ENCODE measurements at regions not wholly inside any gene's neighbourhood (a gene's known extent, or its start where the extent isn't known, plus 50 kb on each side); places are given as distances from the start of the nearest gene placed in this dataset.
A peak's percentile ranks its signal among the peaks of the same experiment; 100 is the strongest.

- H4K20me1 ChIP-seq (ENCODE audit: low read length) = no peaks in the 10 kb centered on the region
- no peaks in the 10 kb centered on the region for H3K9me2 ChIP-seq (replicated peaks; ENCODE audit: low read length)
- H3K27ac ChIP-seq (ENCODE audit: low read length) = no peak overlapping the region
- CTCF ChIA-PET = no interaction called here
- H3K79me2 ChIP-seq (ENCODE audit: low read length) = no peaks in the 10 kb centered on the region
- H3K36me3 ChIP-seq (ENCODE audit: low read depth, low read length) = no peaks in the 10 kb centered on the region
- ATAC-seq (no peak), DNase-seq (no peak)
- no peak overlapping the region for H3K9ac ChIP-seq (ENCODE audit: low read length)
- POLR2A ChIA-PET (ENCODE audit: unreplicated experiment) = no interaction called here
- H3K4me2 ChIP-seq (ENCODE audit: low read length) = no peak overlapping the region
- intact Hi-C loops (cut with micrococcal nuclease) = no loop called here
- H3K27me3 ChIP-seq (ENCODE audit: low read length) = no peaks in the 10 kb centered on the region
- H3K9me3 ChIP-seq (ENCODE audit: low read length) = no peaks in the 10 kb centered on the region
- BruUV-seq (replicated peaks) = no TSS peak
- H3K4me3 ChIP-seq (ENCODE audit: low read length) = no peak overlapping the region
- H3F3A ChIP-seq (ENCODE audit: low read length, unreplicated experiment) = no peaks in the 10 kb centered on the region
- H3K4me1 ChIP-seq (ENCODE audit: insufficient read depth, low read length) = no peaks in the 10 kb centered on the region
- TF ChIP-seq, protein P1, sequence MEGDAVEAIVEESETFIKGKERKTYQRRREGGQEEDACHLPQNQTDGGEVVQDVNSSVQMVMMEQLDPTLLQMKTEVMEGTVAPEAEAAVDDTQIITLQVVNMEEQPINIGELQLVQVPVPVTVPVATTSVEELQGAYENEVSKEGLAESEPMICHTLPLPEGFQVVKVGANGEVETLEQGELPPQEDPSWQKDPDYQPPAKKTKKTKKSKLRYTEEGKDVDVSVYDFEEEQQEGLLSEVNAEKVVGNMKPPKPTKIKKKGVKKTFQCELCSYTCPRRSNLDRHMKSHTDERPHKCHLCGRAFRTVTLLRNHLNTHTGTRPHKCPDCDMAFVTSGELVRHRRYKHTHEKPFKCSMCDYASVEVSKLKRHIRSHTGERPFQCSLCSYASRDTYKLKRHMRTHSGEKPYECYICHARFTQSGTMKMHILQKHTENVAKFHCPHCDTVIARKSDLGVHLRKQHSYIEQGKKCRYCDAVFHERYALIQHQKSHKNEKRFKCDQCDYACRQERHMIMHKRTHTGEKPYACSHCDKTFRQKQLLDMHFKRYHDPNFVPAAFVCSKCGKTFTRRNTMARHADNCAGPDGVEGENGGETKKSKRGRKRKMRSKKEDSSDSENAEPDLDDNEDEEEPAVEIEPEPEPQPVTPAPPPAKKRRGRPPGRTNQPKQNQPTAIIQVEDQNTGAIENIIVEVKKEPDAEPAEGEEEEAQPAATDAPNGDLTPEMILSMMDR (conservative IDR thresholded peaks at IDR 0.05; ENCODE audit: low read depth, low read length) = no peak
- TF ChIP-seq EZH2 (IDR thresholded peaks at IDR 0.05; ENCODE audit: low read length, unreplicated experiment) (no peak), EZH2phosphoT487 (IDR thresholded peaks at IDR 0.05; ENCODE audit: borderline replicate concordance, low read length) (no peak)
- no peak overlapping the region for H2AFZ ChIP-seq (ENCODE audit: low read length)
These were observed 170.4 kb downstream of the NHLRC3 start for GRCh38 chr13:39208636-39209035.

GRCh38 chr13:39209731-39210531 is 171.7 kb downstream of the NHLRC3 start:
- intact Hi-C loops (cut with micrococcal nuclease) = no loop called here
- Histone ChIP-seq H3K4me2 (ENCODE audit: low read length) (no peak overlapping the region), H3K4me1 (ENCODE audit: insufficient read depth, low read length) (no peaks in the 10 kb centered on the region), H3K36me3 (ENCODE audit: low read depth, low read length) (no peaks in the 10 kb centered on the region), H3K79me2 (ENCODE audit: low read length) (no peaks in the 10 kb centered on the region), H3K9ac (ENCODE audit: low read length) (no peak overlapping the region), H3K27ac (ENCODE audit: low read length) (no peak overlapping the region), H3K27me3 (ENCODE audit: low read length) (no peaks in the 10 kb centered on the region), H3K9me2 (replicated peaks; ENCODE audit: low read length) (no peaks in the 10 kb centered on the region), H2AFZ (ENCODE audit: low read length) (no peak overlapping the region), H3K9me3 (ENCODE audit: low read length) (no peaks in the 10 kb centered on the region), H4K20me1 (ENCODE audit: low read length) (no peaks in the 10 kb centered on the region), H3F3A (ENCODE audit: low read length, unreplicated experiment) (no peaks in the 10 kb centered on the region), H3K4me3 (ENCODE audit: low read length) (no peak overlapping the region)
- TF ChIP-seq, protein P1 (conservative IDR thresholded peaks at IDR 0.05; ENCODE audit: low read depth, low read length) = no peak
- no peak for TF ChIP-seq EZH2phosphoT487 (IDR thresholded peaks at IDR 0.05; ENCODE audit: borderline replicate concordance, low read length)
- no peak for TF ChIP-seq EZH2 (IDR thresholded peaks at IDR 0.05; ENCODE audit: low read length, unreplicated experiment)
- DNase-seq (no peak), ATAC-seq (no peak)
- no TSS peak for BruUV-seq (replicated peaks)
- CTCF ChIA-PET = interaction anchor here (0.7 kb wide), 1 partner anchor 64 kb away, joined by 3 read pairs; no protein-coding TSS in a partner anchor
- POLR2A ChIA-PET (ENCODE audit: unreplicated experiment) = no interaction called here

DNA sequence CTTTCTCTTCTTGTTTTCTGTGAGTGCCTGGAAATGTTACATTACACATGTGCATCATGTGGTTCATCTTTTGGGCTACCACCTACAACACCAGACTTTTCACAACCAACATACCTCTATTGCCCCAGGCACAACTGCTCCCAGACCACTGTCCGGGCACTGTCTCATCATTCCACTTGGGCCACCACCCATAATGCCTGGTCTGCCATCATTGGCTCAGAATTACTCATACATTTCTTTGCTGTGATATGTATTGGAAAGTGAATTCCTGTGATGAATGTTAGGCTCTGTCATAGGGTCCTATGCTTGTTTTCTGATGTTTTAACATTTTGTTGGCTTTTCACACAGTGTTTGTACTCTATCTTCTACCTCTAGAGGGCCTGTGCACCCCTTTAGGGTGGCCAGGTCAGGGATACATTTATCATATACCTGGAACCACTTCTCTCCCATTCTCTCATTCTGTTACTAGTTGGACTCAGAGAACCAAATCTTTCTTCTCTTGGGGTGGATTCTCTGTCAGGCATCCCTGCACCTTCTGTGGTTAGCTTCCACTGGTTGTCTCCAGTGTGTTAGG is 172.8 kb downstream of the NHLRC3 start:
- peak; percentile 20; the same call in 1 of the 2 replicates for ATAC-seq
- no peaks in the 10 kb centered on the region for H3K27me3 ChIP-seq (ENCODE audit: low read length)
- no peaks in the 10 kb centered on the region for H3K4me1 ChIP-seq (ENCODE audit: insufficient read depth, low read length)
- BruUV-seq (replicated peaks) = no TSS peak
- no peak for DNase-seq
- no peak for TF ChIP-seq EZH2 (IDR thresholded peaks at IDR 0.05; ENCODE audit: low read length, unreplicated experiment)
- TF ChIP-seq, protein P1 (conservative IDR thresholded peaks at IDR 0.05; ENCODE audit: low read depth, low read length) = 0 out of 2 replicates have a peak, but pooled peaks have one; percentile 26
- no peak overlapping the region for H2AFZ ChIP-seq (ENCODE audit: low read length)
- no peaks in the 10 kb centered on the region for H3K9me3 ChIP-seq (ENCODE audit: low read length)
- CTCF ChIA-PET = interaction anchor here (0.7 kb wide), 1 partner anchor 65 kb away, joined by 3 read pairs; no protein-coding TSS in a partner anchor
- no peaks in the 10 kb centered on the region for H3F3A ChIP-seq (ENCODE audit: low read length, unreplicated experiment)
- no peaks in the 10 kb centered on the region for H3K9me2 ChIP-seq (replicated peaks; ENCODE audit: low read length)
- no peak overlapping the region for H3K4me3 ChIP-seq (ENCODE audit: low read length)
- H3K9ac ChIP-seq (ENCODE audit: low read length) = no peak overlapping the region
- no peaks in the 10 kb centered on the region for H3K79me2 ChIP-seq (ENCODE audit: low read length)
- no peak overlapping the region for H3K4me2 ChIP-seq (ENCODE audit: low read length)
- H3K27ac ChIP-seq (ENCODE audit: low read length) = no peak overlapping the region
- H4K20me1 ChIP-seq (ENCODE audit: low read length) = no peaks in the 10 kb centered on the region
- intact Hi-C loops (cut with micrococcal nuclease) = no loop called here
- POLR2A ChIA-PET (ENCODE audit: unreplicated experiment) = no interaction called here
- no peaks in the 10 kb centered on the region for H3K36me3 ChIP-seq (ENCODE audit: low read depth, low read length)
